HG03469 (cell line): ENCODE measurements at regions not wholly inside any gene's neighbourhood (a gene's known extent, or its start where the extent isn't known, plus 50 kb on each side); places are given as distances from the start of the nearest gene placed in this dataset.
"Not testable (repeated sequence)": the region's sequence is repeated elsewhere in the genome, so short reads cannot be mapped to it uniquely, and the experiment has no call there.

Experiments
- ATAC-seq: cut with Tn5 transposase; IDR thresholded peaks from one replicate; pipeline ENCODE4 v1.9.1; 2021; ENCODE audit warnings: mild to moderate bottlenecking, moderate library complexity, moderate number of reproducible peaks; ENCODE audit not compliant: unreplicated experiment

GRCh38 chrX:35392232-35392631 is 405.9 kb upstream of the MAGEB16 start:
- no peak for ATAC-seq

- ATAC-seq, result no peak
Measured at GRCh38 chrX:35406386-35406785, 391.8 kb upstream of the MAGEB16 start.

DNA sequence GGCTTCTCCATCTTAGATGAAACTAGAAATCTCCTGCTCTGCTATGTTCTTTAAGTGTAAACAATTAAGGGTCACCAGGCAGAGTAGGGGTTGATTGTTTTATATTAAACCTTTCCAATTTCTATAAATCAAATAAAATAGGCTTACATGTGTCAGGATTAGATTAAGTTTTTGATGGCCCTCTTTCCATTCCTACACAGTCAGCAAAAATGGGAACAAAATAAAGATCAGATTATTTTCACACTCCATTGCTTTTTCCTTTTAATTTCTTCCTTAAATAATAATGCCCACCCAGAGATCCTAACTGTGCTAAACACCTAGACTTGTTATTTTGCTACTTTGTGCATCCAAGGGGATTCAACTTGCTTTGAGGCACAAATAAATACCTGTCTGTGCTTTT is 381.4 kb upstream of the MAGEB16 start:
- ATAC-seq, result no peak

GRCh38 chrX:35432056-35432455 is 366.1 kb upstream of the MAGEB16 start:
- ATAC-seq, result no peak

- no peak for ATAC-seq
Measured at GRCh38 chrX:35439034-35439660, 359.0 kb upstream of the MAGEB16 start.

DNA sequence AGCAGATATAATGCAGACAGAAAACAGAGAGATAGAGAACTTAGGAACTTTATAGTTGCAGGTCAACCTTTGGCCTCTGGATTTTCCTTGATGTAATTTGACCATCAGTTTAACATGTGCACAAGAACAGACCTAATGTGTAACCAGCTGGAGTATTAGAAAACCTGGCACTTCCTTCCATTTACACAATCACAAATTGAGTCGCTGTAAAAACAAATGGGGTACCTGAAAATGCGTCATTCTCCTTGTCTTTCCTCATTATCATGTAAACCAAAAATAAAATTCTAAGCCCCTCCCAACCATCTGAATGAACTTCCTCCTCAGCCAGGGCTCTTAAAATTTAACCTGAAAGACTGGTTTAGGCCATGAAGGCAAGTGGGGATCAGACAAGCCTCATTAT is 358.4 kb upstream of the MAGEB16 start:
- no peak for ATAC-seq

- ATAC-seq, result no peak
Measured at GRCh38 chrX:35442421-35442820, 355.7 kb upstream of the MAGEB16 start.

GRCh38 chrX:35443091-35443582 is 355.0 kb upstream of the MAGEB16 start:
- not testable (repeated sequence) for ATAC-seq

DNA sequence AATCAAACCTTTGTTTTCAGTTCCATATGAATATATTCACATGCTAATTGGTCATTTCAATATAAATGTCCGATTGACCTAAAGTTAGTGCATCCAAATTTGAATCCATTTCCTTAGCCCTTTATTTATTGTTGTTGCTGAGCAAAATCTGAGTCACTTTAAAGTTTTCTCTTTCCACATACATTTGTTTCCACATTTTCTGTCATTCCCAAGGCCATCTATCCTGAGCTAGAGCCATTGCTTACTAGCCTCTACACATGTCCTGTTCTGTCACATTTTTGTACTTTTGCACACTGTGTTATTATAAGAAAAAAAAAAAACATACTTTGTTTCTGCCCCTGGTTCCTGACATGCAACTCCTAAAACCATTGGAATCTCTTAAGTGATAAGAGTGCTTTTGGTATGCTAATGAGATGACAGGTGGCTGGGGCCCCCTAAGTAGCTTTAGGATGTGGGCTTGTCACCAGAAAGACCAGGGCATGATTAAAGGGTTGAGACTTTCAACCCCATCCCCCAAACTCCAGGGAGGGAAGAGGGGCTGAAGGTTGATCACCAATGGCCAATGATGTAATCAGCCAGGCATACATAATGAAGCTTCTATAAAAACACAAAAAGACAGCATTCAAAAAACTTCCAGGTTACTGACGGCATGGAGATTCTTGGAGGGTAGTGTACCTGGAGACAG is 353.3 kb upstream of the MAGEB16 start:
- no peak for ATAC-seq

GRCh38 chrX:35445912-35446311 is 352.2 kb upstream of the MAGEB16 start:
- no peak for ATAC-seq

- no peak for ATAC-seq
Measured at GRCh38 chrX:35456891-35457290, 341.3 kb upstream of the MAGEB16 start.

DNA sequence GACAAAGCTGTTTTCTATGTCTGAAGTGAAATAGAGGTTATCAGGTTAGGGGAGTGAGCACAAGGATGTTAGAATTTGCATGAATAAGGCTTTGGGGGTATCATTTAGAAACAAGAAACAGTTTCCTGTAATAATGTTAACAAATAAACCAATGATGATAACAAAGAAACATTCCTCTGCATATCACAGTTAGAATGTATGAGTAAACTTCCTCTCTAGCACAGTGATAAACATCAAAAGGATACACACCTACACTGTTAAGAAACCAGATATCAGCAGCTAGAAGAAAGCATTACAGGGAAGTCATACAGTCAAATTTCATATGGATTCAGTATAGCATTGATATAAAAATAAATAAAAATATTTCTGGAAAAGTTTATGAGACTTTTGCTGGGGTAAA is 340.0 kb upstream of the MAGEB16 start:
- no peak for ATAC-seq

DNA sequence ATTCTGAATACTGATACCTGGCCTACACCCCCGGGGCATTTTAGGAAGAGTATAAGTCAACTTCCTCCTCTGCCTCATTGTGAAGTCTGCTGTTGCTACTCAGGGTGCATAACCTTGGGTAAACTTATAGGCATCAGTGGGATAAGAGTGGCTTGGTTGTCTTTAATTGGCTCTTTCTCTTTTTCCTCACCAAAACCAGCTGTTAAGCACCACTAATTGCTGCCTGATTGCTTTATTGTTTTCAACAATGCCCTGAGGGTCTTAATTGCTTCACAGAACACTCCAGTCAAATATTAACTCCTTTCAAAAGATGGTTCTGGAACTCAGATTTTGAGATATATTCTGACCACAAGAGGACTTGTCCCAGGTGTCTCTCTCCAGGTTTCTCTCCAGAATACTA is 337.0 kb upstream of the MAGEB16 start:
- ATAC-seq, result no peak

- not testable (repeated sequence) for ATAC-seq
Measured at GRCh38 chrX:35496671-35497070, 301.5 kb upstream of the MAGEB16 start.

DNA sequence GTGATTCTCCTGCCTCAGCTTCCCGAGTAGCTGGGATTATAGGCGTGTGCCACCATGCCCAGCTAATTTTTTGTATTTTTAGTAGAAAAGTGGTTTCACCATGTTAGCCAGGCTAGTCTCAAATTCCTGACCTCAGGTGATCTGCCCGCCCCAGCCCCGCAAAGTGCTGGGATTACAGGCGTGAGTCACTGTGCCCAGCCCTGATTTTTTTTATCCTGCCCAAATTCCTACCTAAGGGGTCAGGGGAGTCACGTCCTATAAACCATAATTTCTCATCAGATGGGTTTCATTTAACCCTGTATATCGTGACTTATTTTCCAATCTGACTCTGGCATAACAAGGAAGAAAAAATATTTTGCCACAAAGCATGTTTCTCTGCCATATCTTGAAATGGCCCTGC is 300.7 kb upstream of the MAGEB16 start:
- not testable (repeated sequence) for ATAC-seq

DNA sequence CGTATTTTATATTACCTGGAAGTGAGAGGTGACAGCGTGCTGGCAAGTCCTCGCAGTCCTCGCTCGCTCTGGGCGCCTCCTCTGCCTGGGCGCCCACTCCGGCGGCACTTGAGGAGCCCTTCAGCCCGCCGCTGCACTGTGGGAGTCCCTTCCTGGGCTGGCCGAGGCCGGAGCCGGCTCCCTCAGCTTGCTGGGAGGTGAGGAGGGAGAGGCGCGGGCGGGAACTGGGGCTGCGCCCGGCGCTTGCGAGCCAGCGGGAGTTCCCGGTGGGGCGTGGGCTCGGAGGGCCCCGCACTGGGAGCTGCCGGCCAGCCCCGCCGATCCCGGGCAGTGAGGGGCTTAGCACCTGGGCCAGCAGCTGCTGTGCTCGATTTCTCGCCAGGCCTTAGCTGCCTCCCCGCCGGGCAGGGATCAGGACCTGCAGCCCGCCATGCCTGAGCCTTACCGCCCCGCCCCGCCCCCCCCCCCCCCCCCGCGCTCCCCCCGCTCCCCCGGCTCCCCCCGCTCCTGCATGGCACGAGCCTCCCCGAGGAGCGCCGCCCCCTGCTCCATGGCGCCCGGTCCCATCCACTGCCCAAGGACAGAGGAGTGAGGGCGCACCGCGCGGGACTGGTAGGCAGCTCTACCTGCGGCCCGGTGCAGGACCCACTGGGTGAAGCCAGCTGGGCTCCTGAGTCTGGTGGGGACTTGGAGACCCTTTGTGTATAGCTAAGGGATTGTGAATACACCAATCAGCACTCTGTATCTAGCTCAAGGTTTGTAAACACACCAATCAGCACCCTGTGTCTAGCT is 298.9 kb upstream of the MAGEB16 start:
- ATAC-seq, result no peak

GRCh38 chrX:35507701-35508100 is 290.4 kb upstream of the MAGEB16 start:
- no peak for ATAC-seq

DNA sequence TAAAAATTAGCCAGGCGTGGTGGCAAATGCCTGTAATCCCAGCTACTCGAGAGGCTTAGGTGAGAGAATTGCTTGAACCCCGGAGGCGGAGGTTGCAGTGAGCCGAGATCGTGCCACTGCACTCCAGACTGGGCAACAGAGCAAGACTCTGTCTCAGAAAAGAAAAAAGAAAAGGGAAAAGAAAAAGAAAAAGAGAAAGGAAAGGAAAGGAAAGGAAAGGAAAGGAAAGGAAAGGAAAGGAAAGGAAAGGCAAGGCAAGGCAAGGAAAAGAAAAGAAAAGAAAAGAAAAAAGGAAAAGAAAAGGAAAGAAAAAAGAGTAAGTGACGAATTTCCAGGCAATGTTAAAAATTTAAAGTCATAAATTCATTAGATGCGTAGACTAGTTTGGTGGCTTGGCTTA is 250.1 kb upstream of the MAGEB16 start:
- ATAC-seq, result not testable (repeated sequence)

GRCh38 chrX:35557916-35558315 is 240.2 kb upstream of the MAGEB16 start:
- ATAC-seq, result no peak

DNA sequence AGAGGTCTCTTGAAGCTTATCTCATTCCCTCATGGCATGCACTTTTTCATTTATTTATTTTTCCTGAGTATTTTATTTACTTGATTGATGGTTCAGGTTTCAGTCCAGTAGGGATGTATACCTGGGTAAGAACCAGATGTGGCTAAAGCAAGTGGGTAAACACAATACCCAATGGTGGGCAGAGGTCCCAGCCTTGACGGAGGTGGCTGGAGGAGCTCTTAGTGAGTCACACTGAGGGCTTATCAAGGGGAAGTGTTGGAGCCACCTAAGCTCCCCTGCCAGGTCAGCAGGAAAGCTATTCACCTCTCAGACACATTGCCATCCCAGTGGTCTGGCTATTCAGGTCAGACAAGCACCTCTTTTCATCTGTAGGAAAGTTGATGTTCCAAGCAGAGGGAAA is 236.2 kb upstream of the MAGEB16 start:
- no peak for ATAC-seq

- ATAC-seq, result no peak
Measured at GRCh38 chrX:35562395-35562794, 235.7 kb upstream of the MAGEB16 start.

DNA sequence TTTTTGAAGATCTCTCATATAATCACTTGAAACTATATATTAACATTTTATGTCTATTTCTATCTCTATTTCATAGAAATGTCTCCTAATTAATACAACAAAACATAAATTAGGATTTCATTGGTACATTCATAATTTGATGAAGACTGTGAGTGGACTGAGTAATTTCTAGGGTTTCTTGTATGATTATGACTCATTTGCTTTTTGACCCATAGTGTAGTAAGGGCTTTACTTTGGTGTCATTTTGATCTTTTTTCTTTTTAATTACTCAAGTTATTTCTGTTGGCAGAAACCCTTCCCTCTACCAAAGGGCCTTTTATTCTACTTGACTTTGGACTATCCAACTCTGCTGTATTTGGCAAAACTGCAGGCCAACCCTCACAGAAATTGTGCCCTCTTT is 207.9 kb upstream of the MAGEB16 start:
- no peak for ATAC-seq
